ENCODE measurements at regions not wholly inside any gene's neighbourhood (a gene's known extent, or its start where the extent isn't known, plus 50 kb on each side); places are given as distances from the start of the nearest gene placed in this dataset.

- no peak overlapping the region for H3K27ac ChIP-seq
- TF ChIP-seq CTCF (IDR thresholded peaks at IDR 0.05) (no peak), ZFX (IDR thresholded peaks at IDR 0.05; ENCODE audit: borderline replicate concordance) (no peak)
These were observed 605.5 kb upstream of the SALL1 start for GRCh38 chr16:51756447-51757123.

- no peak overlapping the region for H3K27ac ChIP-seq
- TF ChIP-seq ZFX (IDR thresholded peaks at IDR 0.05; ENCODE audit: borderline replicate concordance) (no peak), CTCF (IDR thresholded peaks at IDR 0.05) (no peak)
These were observed 604.7 kb upstream of the SALL1 start for GRCh38 chr16:51755577-51756355.

GRCh38 chr16:51755039-51755501, 604.0 kb upstream of the SALL1 start:
- TF ChIP-seq CTCF (IDR thresholded peaks at IDR 0.05), result no peak
- no peak for TF ChIP-seq ZFX (IDR thresholded peaks at IDR 0.05; ENCODE audit: borderline replicate concordance)
- no peak overlapping the region for H3K27ac ChIP-seq

- TF ChIP-seq ZFX (IDR thresholded peaks at IDR 0.05; ENCODE audit: borderline replicate concordance) (no peak), CTCF (IDR thresholded peaks at IDR 0.05) (no peak)
- H3K27ac ChIP-seq, result no peak overlapping the region
These were observed 602.5 kb upstream of the SALL1 start for GRCh38 chr16:51753467-51754127.

- TF ChIP-seq CTCF (IDR thresholded peaks at IDR 0.05), result no peak
- TF ChIP-seq ZFX (IDR thresholded peaks at IDR 0.05; ENCODE audit: borderline replicate concordance), result no peak
- H3K27ac ChIP-seq, result no peak overlapping the region
These were observed 601.4 kb upstream of the SALL1 start for GRCh38 chr16:51752438-51752995.

- H3K27ac ChIP-seq, result no peak overlapping the region
- TF ChIP-seq CTCF (IDR thresholded peaks at IDR 0.05) (no peak), ZFX (IDR thresholded peaks at IDR 0.05; ENCODE audit: borderline replicate concordance) (no peak)
These were observed 596.3 kb upstream of the SALL1 start for GRCh38 chr16:51747329-51747728.
